GM18519 (cell line): ENCODE measurements at regions not wholly inside any gene's neighbourhood (a gene's known extent, or its start where the extent isn't known, plus 50 kb on each side); places are given as distances from the start of the nearest gene placed in this dataset.
"Not testable (repeated sequence)": the region's sequence is repeated elsewhere in the genome, so short reads cannot be mapped to it uniquely, and the experiment has no call there.

Source experiments
- ATAC-seq: cut with Tn5 transposase; IDR thresholded peaks from one replicate; pipeline ENCODE4 v1.9.1; 2021; ENCODE audit warnings: mild to moderate bottlenecking, moderate library complexity; ENCODE audit not compliant: unreplicated experiment, low FRiP score

DNA sequence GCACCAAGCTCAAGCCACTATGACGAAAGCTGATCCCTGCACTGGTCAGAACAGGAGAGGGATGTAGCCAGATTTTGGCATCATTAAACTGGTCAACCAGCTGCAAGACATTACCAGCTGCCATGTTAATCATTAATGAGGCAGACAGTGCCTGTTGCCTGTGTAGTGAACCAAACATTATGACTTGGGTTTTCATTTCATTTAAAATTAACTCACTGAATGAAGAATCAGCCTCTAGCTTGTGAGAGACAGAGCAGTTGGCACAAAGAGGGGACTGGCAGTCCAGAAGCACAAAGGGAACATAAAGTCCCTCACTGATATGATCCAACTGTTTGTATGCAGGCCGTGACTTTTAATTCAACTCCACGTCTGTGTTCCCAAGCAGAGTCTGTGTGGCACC is 318.9 kb downstream of the SEC16B start:
- no peak for ATAC-seq

GRCh38 chr1:177648731-177649265 is 321.1 kb downstream of the SEC16B start:
- no peak for ATAC-seq

DNA sequence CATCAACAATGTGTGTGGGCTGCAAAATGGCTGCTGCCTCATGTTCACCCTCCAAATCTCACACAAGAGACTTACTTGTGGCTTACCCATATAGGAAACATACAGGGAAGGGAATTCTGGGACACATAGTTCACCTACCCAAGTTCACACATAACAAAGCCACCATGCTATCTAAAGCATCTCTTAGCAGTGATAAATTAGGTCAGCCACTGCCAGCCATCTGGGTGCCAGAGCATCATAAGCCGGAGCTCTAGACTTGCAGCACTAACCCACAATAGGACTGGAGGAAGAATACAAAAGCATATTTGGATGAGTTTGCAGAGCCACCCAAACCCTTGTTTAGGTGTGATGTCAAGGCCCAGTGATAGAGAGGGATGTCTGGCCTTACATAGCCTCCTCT is 321.7 kb downstream of the SEC16B start:
- no peak for ATAC-seq

GRCh38 chr1:177646757-177647730 is 322.8 kb downstream of the SEC16B start:
- ATAC-seq, result no peak

DNA sequence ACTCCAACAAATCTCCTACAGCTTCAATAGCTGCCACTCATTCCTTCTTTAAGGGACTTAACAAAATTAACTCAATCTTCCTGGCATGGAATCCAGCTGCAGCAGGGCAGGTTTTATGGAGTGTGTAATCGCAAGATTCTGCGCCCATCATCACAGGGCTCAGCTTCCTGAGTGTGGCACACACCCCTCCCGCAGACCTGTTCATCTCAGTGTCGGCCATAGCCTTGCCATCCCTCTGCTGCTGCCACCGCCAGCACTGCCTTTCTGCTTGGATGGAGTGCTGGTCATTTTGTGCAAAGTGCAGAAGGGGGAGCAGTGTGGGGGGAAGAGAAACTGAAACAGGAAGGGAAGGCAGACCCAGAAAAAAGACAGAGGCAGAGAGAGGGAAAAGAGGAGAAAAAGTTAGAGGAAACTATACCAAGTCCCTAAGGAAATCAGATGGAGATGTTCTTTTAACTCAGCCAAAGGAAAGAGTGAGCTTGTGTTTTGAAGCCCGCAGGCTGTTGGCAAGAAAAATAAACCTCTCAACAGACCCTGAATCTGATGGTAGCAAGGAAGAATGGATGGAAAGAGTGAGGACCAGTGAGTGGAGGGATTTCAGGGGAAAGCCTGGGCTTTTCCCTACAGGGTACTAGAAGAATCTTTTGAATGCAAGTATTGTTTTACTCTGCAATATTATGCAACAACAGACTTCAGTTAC is 324.2 kb downstream of the SEC16B start:
- no peak for ATAC-seq

GRCh38 chr1:177640687-177641086 is 329.2 kb downstream of the SEC16B start:
- no peak for ATAC-seq

DNA sequence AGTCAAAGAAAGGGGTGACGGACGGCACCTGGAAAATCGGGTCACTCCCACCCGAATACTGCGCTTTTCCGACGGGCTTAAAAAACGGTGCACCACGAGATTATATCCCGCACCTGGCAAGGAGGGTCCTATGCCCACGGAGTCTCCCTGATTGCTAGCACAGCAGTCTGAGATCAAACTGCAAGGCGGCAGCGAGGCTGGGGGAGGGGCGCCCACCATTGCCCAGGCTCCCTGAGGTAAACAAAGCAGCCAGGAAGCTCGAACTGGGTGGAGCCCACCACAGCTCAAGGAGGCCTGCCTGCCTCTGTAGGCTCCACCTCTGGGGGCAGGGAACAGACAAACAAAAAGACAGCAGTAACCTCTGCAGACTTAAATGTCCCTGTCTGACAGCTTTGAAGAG is 335.7 kb downstream of the SEC16B start:
- ATAC-seq, result not testable (repeated sequence)

- ATAC-seq, result no peak
Observed at GRCh38 chr1:177632923-177633615, 336.8 kb downstream of the SEC16B start.

DNA sequence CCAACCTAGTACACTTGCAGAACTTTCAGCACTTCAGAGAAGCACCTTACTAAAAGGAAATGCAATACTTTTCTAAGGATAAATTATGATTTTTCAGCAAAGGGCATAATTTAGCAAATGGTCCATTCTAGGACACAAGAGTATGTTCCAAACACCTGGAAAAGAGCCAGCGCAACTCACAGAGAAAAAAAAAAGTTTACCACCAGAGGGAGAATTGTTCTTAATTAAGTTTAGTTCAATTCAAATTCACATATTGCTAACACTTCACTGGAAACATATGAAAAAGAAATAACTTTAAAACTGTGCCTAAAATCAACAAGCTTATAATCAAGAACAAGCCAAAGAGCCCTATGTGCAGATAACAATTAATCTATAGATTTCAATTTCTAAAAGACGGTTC is 338.1 kb downstream of the SEC16B start:
- no peak for ATAC-seq

GRCh38 chr1:177629526-177629925 is 340.3 kb downstream of the SEC16B start:
- ATAC-seq, result no peak

GRCh38 chr1:177627148-177627910 is 342.5 kb downstream of the SEC16B start:
- no peak for ATAC-seq

- no peak for ATAC-seq
Observed at GRCh38 chr1:177620636-177621190, 349.1 kb downstream of the SEC16B start.

GRCh38 chr1:177615251-177615650 is 354.6 kb downstream of the SEC16B start:
- ATAC-seq, result no peak

DNA sequence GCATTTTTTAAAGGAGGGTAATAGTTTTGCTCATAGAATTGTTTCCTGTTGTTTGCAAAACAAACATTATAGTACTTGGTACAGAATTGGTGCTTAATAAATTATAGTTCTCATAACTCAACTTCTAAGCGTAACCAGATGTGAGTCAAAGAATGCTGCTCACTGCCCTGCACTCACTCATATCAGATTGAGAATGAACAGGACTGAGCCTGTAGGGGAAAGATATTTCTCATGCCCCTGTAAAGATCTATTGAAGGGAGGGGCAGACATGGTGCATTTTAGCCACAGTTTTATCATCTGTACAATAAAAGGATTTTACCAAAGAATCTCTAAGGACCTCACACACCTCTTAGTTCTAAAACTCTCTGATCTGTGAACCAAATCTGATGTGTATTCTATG is 358.5 kb downstream of the SEC16B start:
- ATAC-seq, result no peak

- ATAC-seq, result no peak
Observed at GRCh38 chr1:177609953-177610352, 359.9 kb downstream of the SEC16B start.

DNA sequence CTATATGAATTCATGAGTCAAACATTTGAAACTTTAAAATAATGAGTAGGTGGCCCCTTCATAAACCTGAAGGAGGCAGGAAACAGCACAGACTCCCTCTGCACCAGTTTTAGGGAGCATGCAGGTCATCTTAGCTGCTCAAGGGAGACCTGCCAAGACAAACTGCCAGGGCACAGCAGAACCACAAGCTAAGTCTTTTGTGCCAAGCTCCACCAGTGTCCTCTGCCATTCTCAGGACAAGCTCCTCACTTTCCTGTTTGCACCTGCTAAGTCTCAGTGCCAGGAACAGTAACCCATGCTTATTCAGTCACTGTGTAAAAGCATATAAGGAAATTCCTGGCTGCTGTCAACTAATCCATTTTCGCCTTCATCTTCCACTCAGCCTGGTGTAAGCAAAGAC is 368.9 kb downstream of the SEC16B start:
- no peak for ATAC-seq

GRCh38 chr1:177600321-177600720 is 369.5 kb downstream of the SEC16B start:
- no peak for ATAC-seq

- no peak for ATAC-seq
Observed at GRCh38 chr1:177597393-177597792, 372.5 kb downstream of the SEC16B start.

DNA sequence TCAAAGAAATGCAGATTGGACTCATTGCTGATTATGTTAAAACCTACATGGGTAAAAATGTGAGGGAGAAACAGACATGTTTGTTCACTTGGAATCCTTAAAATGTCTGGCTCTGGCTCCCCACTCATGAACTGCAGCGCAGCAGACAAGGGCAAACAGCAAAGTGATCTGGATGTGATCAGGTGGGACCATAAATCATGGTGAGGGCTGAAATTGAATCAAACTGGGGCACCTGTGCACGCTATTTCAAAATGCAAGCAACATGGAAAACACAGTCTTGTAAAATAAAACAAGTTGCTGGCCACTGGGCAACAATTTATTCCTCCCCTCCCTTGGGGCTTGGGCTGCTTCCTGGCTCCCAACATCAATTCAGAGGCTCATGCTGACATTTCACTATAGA is 373.4 kb downstream of the SEC16B start:
- no peak for ATAC-seq

DNA sequence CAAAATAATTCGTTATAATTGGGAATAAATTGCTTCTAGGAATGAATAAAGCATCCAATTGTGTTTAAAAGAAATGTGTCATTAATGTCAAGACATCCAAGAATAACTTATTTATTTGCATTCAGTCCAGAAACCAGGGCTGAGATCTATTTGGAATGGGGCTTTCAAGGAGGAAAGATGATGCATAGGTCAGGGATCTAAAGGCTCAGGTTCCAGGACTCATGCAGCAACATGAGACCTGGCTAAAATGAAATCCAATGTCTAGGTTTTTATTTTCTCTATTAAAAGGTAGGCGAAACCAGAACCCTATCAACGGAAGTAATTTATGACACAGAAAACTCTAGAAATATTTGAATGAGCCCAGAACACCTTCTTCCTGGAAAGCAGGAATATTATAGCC is 376.8 kb downstream of the SEC16B start:
- no peak for ATAC-seq
